Tongue (tissue), 1 donor: ENCODE measurements at regions not wholly inside any gene's neighbourhood (a gene's known extent, or its start where the extent isn't known, plus 50 kb on each side); places are given as distances from the start of the nearest gene placed in this dataset.

Source experiments
- DNase-seq: peaks from one replicate; pipeline ENCODE4 v3.0.0-alpha.2; 2015

DNA sequence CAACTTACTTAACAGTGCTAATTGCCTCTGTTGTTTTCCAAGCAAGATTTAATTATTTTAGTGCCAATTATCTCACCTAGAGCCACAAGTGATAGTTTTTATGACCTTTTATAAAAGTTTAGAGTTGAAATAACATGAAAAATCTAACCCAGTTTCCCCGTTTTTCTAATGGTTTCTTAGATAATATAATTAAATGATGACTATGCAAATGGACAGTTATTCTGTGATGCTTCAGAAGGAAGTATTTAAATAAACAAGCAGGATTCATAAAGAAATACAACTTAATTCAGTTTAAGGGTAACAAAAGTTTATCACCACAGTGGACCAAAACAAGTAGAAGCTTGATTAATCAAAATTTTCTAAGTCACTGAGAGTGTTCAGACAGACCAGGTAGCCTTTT, 721.2 kb upstream of the SOX9 start:
- no peak for DNase-seq

DNA sequence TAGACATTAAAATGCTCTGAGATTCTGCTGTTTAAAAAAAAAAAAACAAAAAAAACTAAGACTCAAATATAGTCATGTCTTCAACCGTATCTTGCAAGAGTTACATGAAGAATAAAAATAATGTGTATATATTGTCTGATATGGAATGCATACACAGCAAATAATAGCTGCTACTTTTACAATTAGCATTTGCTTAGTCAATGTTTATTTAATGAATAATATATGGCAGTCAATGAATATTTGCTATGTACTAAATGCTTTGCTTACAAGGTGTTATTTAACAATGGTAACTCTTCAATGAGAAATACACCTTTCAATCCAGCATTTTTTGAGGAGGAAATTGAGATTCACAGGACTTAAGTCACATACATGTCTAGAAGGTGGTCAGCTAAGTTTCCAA, 718.8 kb upstream of the SOX9 start:
- no peak for DNase-seq

DNA sequence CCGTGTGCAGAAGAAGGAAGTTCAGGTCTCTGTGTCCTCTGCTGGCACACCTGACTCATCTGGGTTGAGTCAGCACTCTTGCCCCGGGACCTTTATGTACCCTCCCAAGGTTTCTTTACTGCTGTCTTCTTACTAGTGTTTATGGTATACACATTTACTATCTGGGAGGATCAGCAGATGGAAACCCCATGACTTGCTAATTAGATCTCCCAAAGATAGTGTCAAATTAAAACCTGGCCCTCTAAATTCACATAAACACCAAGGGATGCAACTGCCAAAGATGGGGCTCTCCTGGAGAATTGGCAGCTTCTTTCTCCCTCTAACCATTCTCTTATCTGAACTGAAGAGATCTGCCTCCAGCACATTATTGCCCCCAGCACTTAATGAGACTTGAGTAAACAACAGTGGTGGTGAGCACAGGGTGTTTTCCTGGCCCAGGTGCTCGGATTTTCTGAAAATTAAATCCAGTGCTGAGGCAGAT, 718.1 kb upstream of the SOX9 start:
- DNase-seq: no peak

DNA sequence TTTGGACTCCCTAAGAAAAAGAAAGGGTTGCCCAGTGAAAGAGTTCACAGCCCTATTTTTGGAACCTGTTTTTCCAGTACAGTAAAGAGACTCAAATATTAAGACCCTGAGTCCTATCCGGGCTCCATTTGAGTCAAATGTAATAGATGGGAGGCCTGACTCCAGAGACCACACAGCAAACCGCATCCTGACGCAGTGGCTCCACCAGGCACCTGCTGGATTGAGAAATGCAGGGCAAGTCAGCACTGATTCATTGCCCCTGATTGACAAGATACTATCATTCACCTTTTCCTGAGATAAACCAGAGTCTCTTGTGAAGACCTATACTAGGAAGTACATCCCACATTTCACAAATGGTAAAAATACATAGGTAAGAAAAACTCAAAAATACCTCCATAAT, 715.7 kb upstream of the SOX9 start:
- DNase-seq: no peak

DNA sequence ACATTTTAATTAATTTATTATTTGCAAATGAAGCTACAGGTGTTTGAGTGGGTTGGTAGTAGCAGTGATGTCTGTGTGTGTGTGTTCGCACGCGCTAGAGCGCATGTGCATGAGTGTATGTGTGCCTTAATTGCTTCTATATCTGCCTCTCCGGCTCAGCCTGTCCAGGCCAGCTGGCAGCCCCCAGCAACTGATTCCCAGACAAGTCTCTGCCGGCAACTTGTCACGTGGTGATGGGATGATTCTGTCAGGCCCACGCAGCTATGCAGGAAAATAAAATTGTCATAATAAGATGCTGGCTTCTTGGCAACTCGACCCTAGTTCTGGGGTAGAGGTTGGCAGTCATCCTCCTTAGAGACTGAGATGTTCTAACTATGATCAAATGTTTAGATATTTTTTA, 712.8 kb upstream of the SOX9 start:
- DNase-seq: no peak

DNA sequence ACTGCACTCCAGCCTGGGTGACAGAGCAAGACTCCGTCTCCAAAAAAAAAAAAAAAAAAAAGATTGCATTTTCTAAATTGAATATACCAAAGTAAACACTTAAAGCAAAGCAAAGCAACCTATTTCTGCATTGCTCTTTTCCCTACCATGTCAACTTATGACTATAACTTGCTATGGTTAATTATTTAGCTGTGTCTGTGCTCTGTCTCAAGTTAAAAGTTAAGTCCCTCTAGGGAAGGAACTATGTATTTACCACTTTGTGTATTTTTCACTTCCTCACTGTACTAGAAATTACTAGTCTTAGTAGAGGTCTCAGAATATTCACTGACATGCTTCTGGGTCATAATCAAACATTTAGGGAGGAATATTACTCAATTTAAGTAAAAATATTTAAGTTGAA, 711.7 kb upstream of the SOX9 start:
- no peak for DNase-seq

DNA sequence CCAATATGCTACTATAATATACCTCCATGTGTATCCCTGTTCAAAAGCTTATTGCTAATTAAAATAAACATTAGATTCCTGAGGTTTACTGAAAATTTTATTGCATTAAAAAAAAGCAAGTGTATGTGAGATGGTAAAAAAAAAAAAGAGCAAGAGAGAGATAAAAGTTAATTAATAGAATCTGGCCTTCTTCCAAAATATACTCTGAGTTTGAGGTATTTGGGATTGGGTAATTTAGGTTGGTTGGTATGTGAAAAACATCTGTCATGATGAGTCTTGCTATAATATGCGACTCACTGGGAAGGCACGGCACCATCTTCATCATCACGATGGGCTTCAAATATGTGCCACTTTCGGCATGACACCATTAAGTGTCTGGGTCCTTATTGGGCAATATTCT, 711.1 kb upstream of the SOX9 start:
- DNase-seq: no peak

DNA sequence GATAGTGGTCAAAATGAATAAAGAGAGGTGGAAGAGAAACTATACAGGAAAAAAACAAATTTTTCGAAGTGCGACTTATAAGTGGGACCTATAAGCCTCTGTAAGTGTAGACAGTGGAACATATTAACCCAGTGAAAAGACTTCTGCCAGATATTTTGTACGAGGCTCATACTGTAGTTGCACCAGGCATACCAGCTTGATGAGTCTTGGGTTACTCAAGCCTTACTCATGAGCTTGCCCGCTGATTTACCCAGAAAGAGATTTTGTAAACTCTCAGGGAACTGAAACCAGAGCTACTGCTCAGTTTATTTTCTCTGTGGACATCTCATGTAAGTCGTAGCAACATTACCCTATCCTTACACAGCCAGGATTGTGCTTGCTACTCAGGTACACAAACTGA, 708.0 kb upstream of the SOX9 start:
- DNase-seq: no peak

DNA sequence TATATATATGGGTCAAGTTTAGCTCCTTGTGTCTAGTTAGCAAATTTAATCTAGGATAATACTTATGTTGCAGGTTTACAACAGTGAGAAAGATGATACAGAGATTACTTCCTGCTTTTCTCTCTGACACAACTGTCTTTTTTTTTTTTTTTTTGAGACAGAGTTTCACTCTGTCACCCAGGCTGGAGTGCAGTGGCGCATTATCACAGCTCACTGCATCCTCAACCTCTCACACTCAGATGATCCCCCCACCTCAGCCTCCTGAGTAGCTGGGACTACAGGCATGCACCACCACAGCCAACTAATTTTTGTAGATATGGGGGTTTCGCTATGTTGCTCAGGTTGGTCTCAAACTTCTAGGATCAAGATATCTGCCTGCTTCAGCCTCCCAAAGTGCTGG, 706.9 kb upstream of the SOX9 start:
- no peak for DNase-seq

DNA sequence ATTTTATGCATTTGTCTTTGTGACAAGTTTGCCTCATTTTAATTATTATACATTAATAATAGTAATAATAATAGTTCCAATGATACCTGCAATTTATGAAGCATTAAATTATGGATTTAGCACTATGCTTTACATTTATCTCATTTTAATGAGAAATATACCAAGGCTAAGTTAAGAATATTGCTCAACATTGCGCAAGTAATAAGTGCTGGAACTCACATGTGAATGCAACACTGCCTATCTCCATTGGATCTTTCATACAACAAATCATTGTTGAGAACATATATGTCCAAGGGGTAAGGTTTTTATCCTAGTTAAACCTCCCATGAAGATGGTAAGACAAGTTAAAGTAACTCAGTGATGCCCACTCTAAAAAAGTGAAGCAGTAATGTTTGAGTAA, 703.7 kb upstream of the SOX9 start:
- DNase-seq: no peak

DNA sequence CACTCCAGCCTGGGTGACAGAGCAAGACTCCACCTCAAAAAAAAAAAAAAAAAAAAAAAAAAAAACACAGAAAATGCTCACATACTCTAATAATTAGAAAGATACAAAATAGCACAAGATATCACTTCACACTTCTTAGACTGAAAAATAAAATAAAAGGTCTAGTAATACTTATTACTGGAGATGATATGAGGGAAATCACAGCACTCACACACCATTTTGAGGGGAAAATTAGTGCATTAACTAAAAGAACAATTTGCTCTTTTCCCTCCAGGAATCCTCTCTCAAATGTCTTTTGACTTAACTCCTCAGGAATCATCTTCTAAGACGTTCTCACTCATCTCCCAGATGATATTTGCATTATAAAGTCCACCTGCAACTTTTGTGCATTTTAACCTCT, 697.9 kb upstream of the SOX9 start:
- no peak for DNase-seq

DNA sequence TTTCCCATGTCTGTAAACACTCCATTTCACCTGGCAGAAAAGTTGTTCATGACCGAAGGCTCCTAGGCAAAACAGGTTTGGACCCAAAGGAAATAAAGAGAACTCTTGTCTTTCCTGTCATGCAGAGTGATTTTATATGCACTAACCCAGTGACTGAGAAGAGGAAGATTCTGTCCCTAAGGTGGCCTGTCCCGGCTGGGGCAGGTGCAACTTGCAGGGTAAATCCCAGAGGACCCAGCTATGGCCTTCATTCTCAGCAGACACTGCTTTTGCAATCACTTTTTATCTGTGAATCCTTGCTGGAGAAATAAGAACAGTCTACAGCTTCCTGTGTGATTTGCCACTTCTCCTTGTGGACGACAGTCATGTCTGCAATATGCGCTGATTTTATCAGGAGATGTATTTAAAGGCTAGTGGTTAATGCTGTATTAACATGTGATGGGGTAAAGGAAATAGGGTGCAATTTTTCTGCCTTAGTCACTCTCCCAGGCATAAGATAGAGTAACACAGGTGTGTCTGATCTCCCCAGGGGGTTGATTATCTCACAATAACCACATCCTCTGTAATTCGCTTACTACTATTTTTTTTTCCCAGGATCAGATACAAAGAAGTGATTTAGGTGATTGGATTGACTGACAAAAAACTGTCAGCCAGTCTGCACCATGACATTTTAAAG, 696.8 kb upstream of the SOX9 start:
- no peak for DNase-seq

DNA sequence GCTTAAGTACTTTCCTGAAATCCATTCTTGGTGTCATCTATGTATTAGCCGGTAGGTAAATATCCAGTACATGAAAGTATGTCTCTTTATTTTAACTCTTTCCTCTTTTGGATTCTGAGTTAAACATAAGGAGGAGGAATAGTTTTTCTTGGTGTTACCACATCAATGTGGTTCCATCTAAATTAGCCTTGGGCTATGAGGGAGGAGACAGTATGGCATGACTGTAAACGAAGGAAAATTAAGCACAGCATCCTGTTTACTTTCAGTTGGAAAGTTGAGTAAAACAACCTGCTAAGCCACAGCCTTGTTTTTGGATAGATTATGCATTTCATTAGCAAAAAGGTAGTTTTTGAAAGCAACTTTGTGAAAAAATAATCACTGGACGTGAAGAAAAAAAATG, 693.0 kb upstream of the SOX9 start:
- DNase-seq: no peak

DNA sequence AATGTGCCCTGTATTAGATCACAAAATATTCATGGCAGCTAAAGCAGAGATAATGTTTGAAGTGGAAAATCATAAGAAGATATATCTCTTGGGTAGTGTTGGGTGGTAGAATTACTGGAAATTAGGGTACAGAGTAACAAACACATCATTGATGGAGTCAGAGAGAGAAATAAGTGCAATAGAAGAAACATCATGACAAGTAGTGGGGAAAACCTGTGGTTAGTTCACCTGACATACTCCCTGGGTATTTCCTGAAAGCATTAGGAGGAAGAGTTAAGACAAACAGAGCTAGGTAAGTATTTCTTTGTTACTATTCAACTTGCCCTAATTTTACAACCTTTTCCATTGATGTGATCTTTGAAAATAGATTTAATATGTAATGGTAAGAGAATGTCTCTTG, 691.9 kb upstream of the SOX9 start:
- no peak for DNase-seq

DNA sequence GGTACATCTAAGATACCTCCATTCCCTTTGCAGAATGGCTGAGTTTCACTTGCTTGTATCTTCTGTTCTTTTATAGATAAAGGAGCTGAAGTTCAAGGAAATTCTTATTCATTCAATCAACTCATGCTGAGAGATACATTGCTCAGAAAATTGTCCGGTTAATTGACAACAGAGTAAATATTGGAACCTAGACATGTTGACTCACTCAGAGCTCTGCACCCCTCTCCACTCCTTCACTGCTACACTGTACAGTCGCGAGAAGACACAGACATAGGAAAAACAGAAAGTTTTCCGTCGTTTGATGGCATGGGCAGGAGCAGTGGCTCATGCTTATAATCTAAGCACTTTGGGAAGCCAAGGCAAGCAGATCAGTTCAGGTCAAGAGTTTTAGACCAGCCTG, 690.5 kb upstream of the SOX9 start:
- DNase-seq: no peak

DNA sequence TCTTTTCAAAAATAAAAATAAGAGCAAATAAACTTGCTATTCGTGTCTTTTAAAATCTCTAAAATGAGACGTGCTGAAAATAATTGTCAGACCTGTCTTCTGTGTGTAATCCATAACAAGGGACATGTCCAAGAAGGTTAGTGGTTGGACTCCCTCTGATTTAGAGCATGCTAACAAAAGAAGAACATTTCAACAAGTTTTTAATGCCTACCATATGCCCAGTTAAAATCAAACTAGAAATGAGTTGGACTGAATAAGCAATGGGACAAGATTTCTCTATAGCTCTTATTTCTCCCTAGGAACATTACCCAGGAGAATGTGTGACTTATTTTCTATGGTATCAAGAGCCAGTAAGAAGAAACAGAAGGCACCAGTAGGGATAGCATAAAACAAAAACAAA, 689.7 kb upstream of the SOX9 start:
- DNase-seq: no peak

DNA sequence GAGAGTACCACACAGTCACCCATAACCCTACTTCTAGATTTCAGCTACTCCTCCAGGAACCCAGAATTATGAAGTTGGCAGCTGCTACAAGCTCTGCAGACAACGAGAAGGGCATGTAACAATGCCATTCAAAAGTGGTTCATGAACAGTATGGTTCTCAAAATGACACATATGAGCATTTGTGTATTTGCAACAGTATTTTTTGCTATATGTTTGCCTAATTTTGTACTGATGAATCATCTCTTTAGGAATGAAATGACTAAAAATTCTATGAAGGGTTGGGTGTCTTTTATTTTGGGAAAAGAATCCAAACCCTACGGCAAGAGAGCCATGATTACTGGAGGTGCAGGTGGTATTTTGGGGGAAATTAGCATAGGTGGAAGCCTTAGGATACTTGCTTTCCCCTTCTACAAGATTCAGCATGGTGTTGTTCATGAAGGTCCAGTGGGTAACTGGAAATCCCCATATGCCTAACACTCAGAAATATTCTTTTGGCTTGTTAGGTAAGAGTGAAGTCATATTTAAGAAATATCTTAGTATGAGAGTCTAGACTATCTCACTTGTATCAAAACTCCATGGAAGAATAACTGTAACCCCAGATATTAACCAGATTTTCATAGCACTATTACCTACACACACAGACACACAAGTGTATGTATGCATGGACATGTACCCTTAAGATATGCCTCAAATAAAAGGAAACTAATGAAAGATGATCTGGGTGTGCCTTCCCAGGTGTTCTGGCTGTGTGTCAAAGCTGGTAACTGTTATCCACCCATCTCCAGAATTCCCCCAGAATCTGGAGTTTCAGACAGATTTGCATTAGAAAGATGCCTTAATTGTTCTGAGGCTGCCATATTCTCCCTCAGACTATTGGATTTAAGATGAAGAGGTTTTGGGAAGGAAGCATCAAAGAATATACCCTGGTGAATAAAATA, 688.2 kb upstream of the SOX9 start:
- DNase-seq: no peak

DNA sequence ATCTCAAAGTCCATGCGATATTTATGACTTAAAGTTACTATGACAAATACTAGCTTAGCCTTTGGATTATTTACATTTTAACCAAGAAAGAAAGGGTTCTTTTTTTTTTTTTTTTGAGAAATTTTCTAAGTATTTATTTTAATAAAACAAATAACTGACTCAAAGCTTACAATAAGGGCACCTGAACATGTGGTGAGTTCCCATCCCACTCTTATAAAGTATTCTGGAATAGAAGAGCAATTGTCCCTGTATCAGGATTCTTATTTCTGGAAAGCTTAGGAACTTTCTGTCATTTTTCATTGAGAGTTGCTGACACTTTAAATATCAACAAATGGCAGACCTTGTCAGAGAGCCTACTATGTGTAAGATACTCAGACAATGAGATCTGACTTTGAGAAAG, 686.1 kb upstream of the SOX9 start:
- DNase-seq: no peak

DNA sequence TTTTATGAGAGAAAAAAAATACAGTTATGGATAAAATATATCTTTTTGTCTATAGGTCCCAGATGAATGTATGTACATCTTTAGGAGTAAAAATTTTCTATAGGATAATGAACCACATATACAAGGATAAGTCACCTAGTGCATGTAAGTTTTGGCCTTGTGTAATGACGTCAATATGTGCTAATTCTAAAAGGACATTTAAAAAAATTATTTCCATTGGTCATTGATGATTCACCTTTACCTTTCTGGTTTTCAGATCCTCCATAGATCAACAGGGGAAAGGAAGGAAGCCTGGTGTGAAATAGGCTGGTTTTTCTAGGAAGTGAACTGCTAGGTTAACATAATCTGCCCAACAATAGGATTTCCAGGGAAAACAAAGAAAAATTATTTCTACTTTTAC, 684.3 kb upstream of the SOX9 start:
- no peak for DNase-seq

DNA sequence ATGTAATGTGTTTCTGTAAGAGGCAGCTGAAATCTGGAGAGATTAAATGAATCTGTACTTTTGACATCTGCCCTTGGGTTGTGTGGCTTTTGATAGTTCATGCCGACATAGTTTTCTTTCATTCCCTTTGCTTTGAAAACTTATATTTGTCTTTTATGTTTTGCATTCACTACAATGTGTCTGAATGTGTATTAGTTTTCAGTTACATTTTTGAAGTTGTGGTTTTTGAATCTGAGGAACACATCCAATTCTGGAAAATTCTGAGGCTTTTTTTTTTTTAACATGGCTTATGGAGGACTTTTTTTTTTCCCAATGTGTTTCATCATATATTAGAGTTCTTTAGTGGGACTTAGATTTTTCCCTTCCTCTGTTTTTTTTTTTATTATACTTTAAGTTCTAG, 683.7 kb upstream of the SOX9 start:
- DNase-seq: no peak

DNA sequence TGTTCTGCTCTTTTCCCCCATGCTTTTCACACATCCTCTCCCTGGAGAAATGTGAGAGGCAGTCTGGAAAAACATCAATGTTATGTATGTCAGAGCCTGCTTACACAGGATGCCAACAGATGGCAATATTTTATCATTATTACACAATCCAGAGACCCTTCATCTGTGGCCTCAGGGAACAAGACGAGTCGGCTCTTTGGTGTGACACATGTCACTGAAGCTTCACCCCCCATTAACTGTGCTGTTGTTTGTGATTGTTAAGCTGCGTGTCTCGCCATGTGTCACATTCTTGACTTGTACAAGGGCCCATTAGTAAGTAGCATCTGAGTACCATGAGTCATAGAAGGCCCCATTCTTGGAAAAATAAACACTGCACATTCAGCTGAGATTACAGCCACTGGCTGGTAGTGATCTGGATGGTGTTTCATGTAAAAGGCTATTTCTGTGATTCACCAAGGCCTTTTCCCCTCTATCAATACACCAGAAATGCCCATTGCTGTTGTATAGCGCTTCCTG, 682.1 kb upstream of the SOX9 start:
- peak; percentile 25 for DNase-seq

DNA sequence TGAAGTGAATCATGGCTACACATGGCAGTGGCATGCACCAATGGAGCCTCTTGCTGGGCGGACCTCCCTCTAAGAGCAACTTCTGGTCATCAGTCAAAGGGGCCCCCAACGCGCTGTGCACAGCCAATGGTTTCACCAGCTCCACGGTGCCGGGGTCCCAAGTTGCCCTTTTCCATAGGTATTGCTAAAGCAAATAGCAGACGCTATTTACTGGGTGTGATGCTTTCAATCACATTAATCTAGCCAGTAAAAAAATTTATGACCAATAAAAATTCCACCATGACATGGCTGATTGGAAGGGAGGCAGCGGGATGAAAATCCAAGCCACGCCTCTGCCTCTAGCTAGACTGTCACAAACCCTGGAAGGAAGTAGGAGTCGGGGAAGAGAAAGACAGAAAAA, 680.3 kb upstream of the SOX9 start:
- DNase-seq: no peak

DNA sequence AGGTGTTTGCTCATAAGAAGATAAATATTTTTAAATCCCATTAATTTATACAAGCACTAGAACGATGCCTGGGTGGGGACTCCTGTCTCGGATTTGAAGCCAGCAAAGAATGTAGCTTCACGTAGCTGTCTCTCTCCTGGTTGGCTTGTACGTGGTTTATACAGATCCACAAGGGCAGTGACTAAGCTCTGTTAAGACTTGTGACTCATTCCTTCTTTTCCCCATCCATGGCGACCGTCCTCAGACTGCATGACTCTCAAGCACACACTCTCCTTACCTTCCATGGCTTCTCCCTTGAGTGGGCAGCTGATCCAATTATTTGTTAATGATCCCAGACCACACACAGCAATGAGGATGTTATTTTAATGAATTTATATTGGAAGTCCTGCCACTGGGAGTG, 679.7 kb upstream of the SOX9 start:
- no peak for DNase-seq

DNA sequence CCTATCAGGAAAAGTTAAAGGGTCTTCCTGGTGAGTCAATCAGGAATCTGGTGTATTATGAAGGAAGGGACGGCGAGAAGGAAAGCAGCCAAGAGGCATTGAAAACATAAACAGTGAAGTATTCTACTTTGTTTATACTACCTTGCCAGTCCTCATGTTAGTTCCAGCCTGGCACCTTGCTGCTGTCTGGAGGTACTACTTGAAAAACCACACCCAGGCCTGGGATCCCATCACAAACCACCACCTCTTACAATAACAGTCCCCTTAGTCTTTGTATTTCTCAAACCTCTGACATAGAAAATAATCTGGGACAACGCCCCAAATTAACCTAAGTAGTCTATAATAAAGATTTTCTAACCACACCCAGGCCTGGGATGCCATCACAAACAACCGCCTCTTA, 676.7 kb upstream of the SOX9 start:
- DNase-seq: no peak
